Lower leg skin (tissue), 3 donors: ENCODE measurements at regions not wholly inside any gene's neighbourhood (a gene's known extent, or its start where the extent isn't known, plus 50 kb on each side); places are given as distances from the start of the nearest gene placed in this dataset.

Experiments used
- CTCF ChIP-seq, 3 donors: fragments of 450-650 bp; IDR thresholded peaks; one replicate each; pipeline ENCODE4 v1.5.1; 2016; ENCODE audit warnings: antibody characterized with exemption in 3 of 3, mild to moderate bottlenecking in 3 of 3, moderate library complexity in 2 of 3
- POLR2A ChIP-seq, 2 donors: fragments of 450-650 bp; IDR thresholded peaks; one replicate each; pipeline ENCODE4 v1.6.1; 2016 to 2017; ENCODE audit warnings: antibody characterized with exemption in 2 of 2, mild to moderate bottlenecking in 1 of 2, moderate library complexity in 1 of 2

GRCh38 chr1:68725001-68725752 is 228.3 kb upstream of the DEPDC1 start:
- TF ChIP-seq POLR2A (IDR thresholded peaks at IDR 0.05) (no peak), CTCF (IDR thresholded peaks at IDR 0.05) (no peak)
